Esophagus muscularis mucosa (tissue), 4 donors: ENCODE measurements at regions not wholly inside any gene's neighbourhood (a gene's known extent, or its start where the extent isn't known, plus 50 kb on each side); places are given as distances from the start of the nearest gene placed in this dataset.

Experiments used
- DNase-seq: peaks from one replicate; pipeline ENCODE4 v3.0.0-alpha.2; 2017; ENCODE audit errors: extremely low spot score
- H3K27ac ChIP-seq, 4 donors: fragments of 200-600 bp; sonication (generic); replicated peaks in 1 of 4; 1 replicate in 3 of 4; 2 replicates in 1 of 4; pipeline ENCODE4 v1.5.1; 2016 to 2019; ENCODE audit warnings: mild to moderate bottlenecking in 1 of 4
- H3K27me3 ChIP-seq, 4 donors: fragments of 200-600 bp; sonication (generic); one replicate each; pipeline versions ENCODE4 v1.5.1 to v1.6.0; 2016 to 2019
- H3K36me3 ChIP-seq, 4 donors: fragments of 200-600 bp; sonication (generic); one replicate each; pipeline ENCODE4 v1.5.1; 2016 to 2019
- H3K4me1 ChIP-seq, 4 donors: fragments of 200-600 bp; sonication (generic); one replicate each; pipeline ENCODE4 v1.5.1; 2016 to 2019
- H3K4me3 ChIP-seq, 4 donors: fragments of 200-600 bp; sonication (generic); 1 replicate in 2 of 4; 2 replicates in 2 of 4; pipeline ENCODE4 v1.5.1; 2016 to 2019; ENCODE audit warnings: mild to moderate bottlenecking in 4 of 4, moderate library complexity in 1 of 4
- H3K9me3 ChIP-seq, 4 donors: fragments of 200-600 bp; sonication (generic); 1 replicate in 3 of 4; 2 replicates in 1 of 4; pipeline ENCODE4 v1.5.1; 2016 to 2019
- EP300 ChIP-seq: sonication (generic); formaldehyde crosslinking; IDR thresholded peaks from one replicate; pipeline ENCODE4 v1.6.1; 2017; ENCODE audit warnings: antibody characterized with exemption
- POLR2A ChIP-seq: fragments of 450-650 bp; IDR thresholded peaks from one replicate; pipeline ENCODE4 v1.6.1; 2017; ENCODE audit warnings: antibody characterized with exemption, moderate library complexity, mild to moderate bottlenecking, low read depth
- POLR2AphosphoS5 ChIP-seq, 2 donors: sonication (generic); formaldehyde crosslinking; IDR thresholded peaks; one replicate each; pipeline ENCODE4 v1.6.1; 2017; ENCODE audit warnings: antibody characterized with exemption in 2 of 2
- WGBS: methylation state at CpG from one replicate; pipeline ENCODE4 v1.1.5; 2018; 5-methylcytosine and 5-hydroxymethylcytosine counted together
- intact Hi-C: fragments of 100-400 bp; cut with DNase I; formaldehyde crosslinking; loops from one replicate; pipeline ENCODE4 v1.15.1; 2023
- TF ChIP-seq, protein P1 (sequence below), 3 experiments: fragments of 200-600 bp in 2 of 3; fragments of 450-650 bp in 1 of 3; sonication (generic) in 2 of 3; IDR thresholded peaks; one replicate each; pipeline ENCODE4 v1.5.1; 2017 to 2019; ENCODE audit warnings: antibody characterized with exemption in 3 of 3, mild to moderate bottlenecking in 2 of 3, moderate library complexity in 1 of 3

- no peak for DNase-seq
- no peaks in the 10 kb centered on the region for H3K9me3 ChIP-seq
- no peaks in the 10 kb centered on the region for H3K4me1 ChIP-seq
- no peak overlapping the region for H3K27ac ChIP-seq
- no peak overlapping the region for H3K4me3 ChIP-seq
- intact Hi-C loops = no loop called here
- TF ChIP-seq, protein P1, sequence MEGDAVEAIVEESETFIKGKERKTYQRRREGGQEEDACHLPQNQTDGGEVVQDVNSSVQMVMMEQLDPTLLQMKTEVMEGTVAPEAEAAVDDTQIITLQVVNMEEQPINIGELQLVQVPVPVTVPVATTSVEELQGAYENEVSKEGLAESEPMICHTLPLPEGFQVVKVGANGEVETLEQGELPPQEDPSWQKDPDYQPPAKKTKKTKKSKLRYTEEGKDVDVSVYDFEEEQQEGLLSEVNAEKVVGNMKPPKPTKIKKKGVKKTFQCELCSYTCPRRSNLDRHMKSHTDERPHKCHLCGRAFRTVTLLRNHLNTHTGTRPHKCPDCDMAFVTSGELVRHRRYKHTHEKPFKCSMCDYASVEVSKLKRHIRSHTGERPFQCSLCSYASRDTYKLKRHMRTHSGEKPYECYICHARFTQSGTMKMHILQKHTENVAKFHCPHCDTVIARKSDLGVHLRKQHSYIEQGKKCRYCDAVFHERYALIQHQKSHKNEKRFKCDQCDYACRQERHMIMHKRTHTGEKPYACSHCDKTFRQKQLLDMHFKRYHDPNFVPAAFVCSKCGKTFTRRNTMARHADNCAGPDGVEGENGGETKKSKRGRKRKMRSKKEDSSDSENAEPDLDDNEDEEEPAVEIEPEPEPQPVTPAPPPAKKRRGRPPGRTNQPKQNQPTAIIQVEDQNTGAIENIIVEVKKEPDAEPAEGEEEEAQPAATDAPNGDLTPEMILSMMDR (IDR thresholded peaks at IDR 0.05) = peak in 1 of 3 experiments; percentile 2
- no peak for TF ChIP-seq EP300
- no peaks in the 10 kb centered on the region for H3K27me3 ChIP-seq
- no peaks in the 10 kb centered on the region for H3K36me3 ChIP-seq
- WGBS = 80% methylated on average over 3 of the region's 3 CpGs
These were observed 647.9 kb downstream of the PLA2G4A start for GRCh38 chr1:187476671-187477070.

DNA sequence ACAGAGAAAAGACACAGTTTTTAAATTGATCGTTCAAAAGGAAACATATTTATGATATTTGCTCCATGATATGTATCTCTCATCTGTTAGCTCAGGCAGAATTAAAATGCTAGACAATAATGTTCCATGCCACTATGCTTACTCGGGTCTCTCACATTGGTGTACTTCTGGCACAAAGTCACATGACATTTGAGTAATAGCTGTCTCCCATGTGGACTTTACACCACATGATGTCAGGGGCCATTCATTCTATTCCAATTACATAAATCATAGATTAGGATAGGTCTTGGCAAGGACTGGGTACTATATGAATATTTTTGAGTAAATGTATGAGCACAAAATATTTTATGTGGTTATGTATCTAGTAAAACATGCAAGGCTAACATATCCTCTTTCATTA, 648.4 kb downstream of the PLA2G4A start:
- Histone ChIP-seq H3K36me3 (no peaks in the 10 kb centered on the region), H3K4me3 (no peak overlapping the region), H3K27ac (no peak overlapping the region), H3K27me3 (no peaks in the 10 kb centered on the region), H3K9me3 (no peaks in the 10 kb centered on the region), H3K4me1 (no peaks in the 10 kb centered on the region)
- no peak for DNase-seq
- 94% methylated on average over 2 of the region's 2 CpGs for WGBS
- intact Hi-C loops = no loop called here
- TF ChIP-seq, protein P1 (IDR thresholded peaks at IDR 0.05) = no peak
- TF ChIP-seq POLR2AphosphoS5 (IDR thresholded peaks at IDR 0.05) = no peak
- no peak for TF ChIP-seq POLR2A
- no peak for TF ChIP-seq EP300

GRCh38 chr1:187477535-187477934, 648.8 kb downstream of the PLA2G4A start:
- TF ChIP-seq POLR2A (no peak), POLR2AphosphoS5 (IDR thresholded peaks at IDR 0.05) (no peak), EP300 (no peak)
- TF ChIP-seq, protein P1 (IDR thresholded peaks at IDR 0.05) = no peak
- H3K27me3 ChIP-seq = no peaks in the 10 kb centered on the region
- H3K36me3 ChIP-seq = no peaks in the 10 kb centered on the region
- no peak overlapping the region for H3K4me3 ChIP-seq
- no peaks in the 10 kb centered on the region for H3K9me3 ChIP-seq
- no peak for DNase-seq
- intact Hi-C loops = no loop called here
- WGBS = 77% methylated on average over 4 of the region's 4 CpGs
- no peak overlapping the region for H3K27ac ChIP-seq
- no peaks in the 10 kb centered on the region for H3K4me1 ChIP-seq

- WGBS = 81% methylated on average over 9 of the region's 10 CpGs
- Histone ChIP-seq H3K9me3 (no peaks in the 10 kb centered on the region), H3K27me3 (no peaks in the 10 kb centered on the region), H3K4me1 (no peaks in the 10 kb centered on the region), H3K36me3 (no peaks in the 10 kb centered on the region), H3K27ac (no peak overlapping the region), H3K4me3 (no peak overlapping the region)
- intact Hi-C loops = no loop called here
- TF ChIP-seq EP300 = no peak
- TF ChIP-seq, protein P1 (IDR thresholded peaks at IDR 0.05) = no peak
- TF ChIP-seq POLR2A = no peak
- no peak for TF ChIP-seq POLR2AphosphoS5 (IDR thresholded peaks at IDR 0.05)
- DNase-seq = no peak
These were observed 652.9 kb downstream of the PLA2G4A start for GRCh38 chr1:187481581-187482148.

GRCh38 chr1:187490266-187490665, 661.5 kb downstream of the PLA2G4A start:
- TF ChIP-seq, protein P1 (IDR thresholded peaks at IDR 0.05) = no peak
- no peak for DNase-seq
- no peaks in the 10 kb centered on the region for H3K9me3 ChIP-seq
- H3K36me3 ChIP-seq = no peaks in the 10 kb centered on the region
- no peaks in the 10 kb centered on the region for H3K27me3 ChIP-seq
- intact Hi-C loops = no loop called here
- H3K4me1 ChIP-seq = no peaks in the 10 kb centered on the region
- no peak overlapping the region for H3K4me3 ChIP-seq
- WGBS = 79% methylated on average over 3 of the region's 3 CpGs
- no peak overlapping the region for H3K27ac ChIP-seq
